HG02610 (cell line): ENCODE measurements at regions not wholly inside any gene's neighbourhood (a gene's known extent, or its start where the extent isn't known, plus 50 kb on each side); places are given as distances from the start of the nearest gene placed in this dataset.

Experiments
- ATAC-seq: cut with Tn5 transposase; IDR thresholded peaks from one replicate; pipeline ENCODE4 v1.9.1; 2021; ENCODE audit warnings: mild to moderate bottlenecking, moderate library complexity; ENCODE audit not compliant: unreplicated experiment

DNA sequence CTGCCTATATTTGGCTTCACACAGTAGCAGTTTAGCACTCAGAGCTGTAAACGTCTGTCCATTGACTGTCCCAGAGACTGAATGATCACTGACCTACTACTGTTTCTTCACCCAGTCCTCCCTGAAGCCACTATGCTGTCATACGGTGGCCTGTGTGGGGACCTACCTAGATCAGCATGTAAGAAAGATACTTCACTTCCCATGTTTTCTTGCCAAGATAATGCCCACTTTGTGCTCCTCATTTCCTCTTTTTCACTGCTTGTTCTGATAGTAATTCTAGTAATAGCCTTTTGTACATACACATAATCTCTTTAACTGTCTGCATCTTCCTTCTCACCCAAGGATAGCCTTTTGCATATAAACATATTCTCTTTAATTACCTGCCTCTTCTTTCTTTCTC, 109.9 kb upstream of the TIAM2 start:
- ATAC-seq, result no peak

DNA sequence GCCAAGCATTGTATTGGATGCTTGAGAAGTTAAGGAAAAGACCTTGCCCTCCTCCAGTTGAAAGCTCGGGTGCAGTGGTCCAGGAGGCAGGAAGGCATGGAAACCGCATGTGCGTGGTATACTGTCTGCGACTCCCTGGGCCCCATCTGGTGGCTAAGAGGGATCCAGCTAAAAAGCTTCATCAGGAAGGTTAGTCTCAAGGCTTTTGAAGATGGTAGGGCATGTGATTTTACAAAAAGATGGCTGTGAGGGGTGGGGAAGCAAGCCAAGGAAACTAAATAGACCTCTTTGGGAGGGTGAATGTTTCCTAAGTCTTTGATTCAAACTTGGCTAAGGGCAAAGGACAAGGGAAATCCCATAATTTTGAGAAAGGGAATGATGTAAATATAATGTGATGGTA, 109.1 kb upstream of the TIAM2 start:
- no peak for ATAC-seq

DNA sequence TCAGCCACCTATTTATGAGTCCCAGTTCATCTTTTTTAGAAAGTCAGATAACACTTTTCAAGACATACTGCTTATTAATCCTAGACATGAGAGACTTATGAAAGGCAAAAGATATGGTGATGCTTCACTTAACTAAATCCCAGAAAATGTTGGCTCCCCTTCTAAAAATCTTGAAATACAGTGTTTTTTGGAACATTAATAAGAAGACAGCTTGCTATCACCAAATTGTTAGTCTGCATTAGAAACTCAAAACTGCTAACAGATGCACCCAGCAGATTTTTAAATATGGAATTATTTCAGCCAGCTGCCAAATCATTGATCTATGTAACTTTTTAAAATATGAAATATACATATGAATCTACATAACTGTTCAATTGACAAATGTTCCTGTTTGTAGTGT, 108.6 kb upstream of the TIAM2 start:
- no peak for ATAC-seq

DNA sequence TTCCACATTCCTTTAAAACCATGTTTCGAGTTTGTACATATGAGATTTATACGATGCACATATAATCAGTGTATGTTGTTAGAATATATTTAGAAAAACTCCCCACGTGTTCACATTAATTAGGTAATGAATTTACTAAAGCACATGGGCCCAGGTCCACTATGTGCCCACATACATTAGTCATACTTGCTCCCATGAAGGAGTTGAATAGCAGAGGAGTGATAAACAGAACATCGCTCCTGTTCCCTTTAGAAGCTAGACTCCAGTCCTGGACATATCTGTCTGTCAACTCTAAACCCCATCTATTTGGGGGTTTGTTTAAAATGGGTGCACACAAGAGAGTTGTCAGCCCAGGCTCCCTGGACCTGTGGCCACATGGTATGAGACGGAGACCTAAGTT, 108.1 kb upstream of the TIAM2 start:
- no peak for ATAC-seq

DNA sequence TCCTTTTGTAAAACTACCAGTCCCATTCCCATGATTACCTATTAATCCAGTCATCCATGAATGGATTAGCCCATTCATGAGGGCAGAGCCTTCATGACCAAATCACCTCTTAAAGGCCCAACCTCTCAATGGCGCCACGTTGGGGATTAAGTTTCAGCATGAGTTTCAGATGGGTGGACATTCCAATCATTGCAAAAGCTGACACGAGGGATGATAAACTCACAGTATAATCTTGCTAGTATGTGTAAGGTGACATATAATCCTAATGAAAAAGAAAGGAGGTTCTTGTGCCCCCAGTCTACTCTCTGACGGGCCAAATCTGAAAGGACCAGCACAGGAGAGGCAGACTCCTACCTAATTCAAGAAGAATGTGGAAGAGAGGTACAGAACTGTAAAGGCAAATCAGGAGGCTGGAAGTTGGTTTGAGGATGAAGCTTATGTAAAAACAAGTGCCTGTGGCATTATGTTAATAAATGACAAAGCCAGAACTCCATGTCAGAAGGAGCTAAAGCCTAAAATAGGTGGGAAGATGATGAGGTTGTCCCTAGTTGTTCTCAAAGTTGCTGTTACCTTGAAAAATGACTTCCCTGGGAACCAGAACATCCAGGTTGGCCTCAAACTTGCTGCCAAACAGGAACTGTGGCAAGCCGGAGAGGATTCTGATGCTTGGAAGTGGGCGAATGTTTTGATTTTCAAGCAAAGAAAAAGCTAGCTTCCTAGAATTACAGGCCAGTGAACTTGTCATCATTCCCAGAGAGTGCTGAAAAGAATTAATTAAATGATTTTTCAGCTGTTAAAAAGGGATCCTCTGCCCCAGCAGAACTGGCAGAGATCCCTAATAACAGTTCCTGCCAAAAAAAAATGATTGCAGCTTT, 106.5 kb upstream of the TIAM2 start:
- no peak for ATAC-seq

DNA sequence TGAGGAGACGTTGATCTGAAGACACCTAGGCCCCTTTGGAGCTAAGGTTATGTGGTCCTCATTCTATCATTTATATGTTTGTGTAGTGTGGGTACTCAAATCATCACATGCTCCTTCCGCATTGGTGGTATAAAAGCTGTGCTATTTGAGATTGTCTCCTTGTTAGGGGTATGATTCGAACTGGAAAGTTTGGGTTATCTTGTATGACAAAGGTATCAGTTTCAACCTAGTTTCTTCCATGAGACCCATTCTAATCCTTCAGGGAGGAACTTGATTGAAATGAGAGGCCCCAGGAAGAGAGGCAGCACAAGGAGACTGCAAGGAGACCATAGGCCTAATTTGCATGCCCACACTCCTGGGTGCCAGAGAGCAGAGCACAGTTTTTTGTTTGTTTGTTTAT, 104.2 kb upstream of the TIAM2 start:
- no peak for ATAC-seq

DNA sequence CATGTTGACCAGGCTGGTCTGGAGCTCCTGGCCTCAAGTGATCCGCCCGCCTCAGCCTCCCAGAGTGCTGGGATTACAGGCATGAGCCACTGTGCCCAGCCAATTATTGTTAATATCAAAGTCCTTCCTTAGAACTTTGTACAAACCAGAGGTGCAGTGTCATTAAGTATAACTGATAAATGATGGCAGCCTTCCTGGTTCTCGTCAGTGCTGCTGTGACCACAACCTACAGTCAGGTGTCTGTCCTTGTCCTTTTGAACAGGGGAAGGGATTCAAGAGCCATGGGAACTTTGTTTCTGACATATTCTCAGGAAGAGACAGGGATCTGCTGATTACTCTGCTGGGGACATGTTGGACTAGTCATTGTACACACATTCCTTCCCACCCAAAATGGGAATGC, 103.2 kb upstream of the TIAM2 start:
- no peak for ATAC-seq

DNA sequence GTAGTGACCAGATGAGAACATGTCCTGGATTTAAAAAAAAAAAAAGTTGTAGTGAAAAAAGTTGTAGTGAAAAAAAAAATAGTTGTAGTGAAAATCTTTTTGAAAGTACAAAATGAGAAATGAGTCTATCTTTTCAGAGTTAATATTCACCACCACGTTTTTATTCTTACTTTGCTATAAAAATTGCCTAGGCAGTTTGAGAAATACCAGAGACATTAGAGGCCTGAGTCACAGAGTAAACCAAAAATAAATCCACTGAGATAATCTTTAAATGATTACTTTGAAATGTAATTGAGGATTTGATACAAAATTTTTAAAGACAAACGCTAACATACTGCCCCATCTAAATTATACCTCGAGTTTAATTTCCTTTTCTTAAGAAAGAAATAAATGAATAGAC, 101.2 kb upstream of the TIAM2 start:
- no peak for ATAC-seq

DNA sequence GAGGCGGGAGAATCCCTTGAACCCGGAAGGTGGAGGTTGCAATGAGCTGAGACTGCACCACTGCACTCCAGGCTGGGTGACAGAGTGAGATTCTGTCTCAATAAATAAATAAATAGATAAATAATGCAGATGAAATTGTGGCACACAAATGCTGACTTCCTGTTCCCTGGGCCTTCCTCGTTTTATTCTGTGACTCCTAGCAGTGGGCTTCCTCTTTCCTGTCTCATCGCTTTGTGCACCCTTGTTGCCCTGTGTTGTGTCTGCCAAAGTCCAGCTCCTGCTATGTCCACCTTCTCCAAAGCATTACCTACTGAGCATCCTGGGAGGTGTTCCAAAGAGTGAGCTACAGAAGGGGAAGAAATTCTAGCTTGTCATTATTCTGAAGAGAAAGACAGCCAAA, 100.2 kb upstream of the TIAM2 start:
- ATAC-seq, result no peak

DNA sequence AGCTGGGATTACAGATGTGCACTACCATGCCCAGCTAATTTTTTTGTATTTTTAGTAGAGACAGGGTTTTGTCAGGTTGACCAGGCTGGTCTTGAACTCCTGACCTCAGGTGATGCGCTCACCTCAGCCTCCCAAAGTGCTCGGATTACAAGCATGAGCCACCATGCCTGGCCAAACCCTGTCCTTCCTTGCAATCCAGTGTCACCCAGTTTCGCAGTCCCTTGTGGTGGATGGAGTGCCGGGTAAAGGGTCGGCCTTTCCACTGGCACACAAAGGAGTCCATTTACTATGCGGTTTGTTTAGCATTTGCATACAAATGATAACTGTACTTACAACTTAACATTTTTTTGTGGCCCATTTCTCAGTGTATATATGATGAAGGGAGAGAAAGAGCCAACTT, 99.3 kb upstream of the TIAM2 start:
- no peak for ATAC-seq

DNA sequence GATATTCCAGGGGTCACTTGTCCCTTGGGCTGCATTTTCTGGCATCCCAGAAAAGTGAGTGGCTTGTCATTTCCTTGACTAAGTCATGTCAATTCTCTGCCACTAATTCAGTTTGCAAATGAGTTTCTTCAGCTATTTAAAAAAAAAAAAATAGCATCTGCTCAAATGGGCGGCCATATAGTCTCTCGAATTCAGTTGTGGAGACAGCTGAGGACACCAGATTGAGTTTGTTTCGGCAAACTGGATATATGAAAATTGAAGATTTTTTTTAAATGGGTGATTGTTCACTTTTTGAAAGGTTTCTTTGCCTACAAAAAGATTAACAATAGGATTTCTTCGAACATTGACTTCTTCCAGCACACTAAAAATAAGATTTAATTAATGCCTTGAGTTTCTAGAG, 96.3 kb upstream of the TIAM2 start:
- no peak for ATAC-seq

DNA sequence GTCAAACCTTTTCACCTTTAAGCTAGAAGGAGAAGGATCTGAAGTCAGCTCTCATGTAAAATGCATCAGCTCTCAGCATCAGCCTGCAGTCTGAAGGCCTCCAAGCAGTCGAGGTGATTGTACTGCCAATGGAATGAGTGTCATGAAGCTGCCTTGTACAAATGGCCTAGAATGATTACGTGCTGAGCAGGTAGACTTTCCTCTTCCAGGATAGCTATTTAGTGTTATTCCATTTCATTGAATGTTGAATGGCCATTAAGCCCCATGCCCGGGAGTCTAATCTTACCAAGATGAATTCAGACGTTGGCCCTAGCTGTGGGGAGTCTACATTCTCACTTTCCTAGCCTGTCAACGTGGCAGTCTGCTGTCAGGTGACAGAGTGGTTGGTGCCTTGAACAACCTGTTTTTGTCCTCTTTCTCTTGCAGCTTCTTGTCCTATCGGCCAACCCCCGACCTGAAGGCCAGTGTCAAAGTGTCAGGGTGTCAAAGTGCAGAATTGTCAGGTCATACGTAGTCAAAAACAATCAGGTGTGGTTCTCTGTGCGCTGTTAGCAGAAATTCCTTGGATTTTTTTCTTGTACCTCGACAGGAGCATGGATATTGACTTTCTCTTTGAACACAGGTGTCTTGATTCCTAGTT, 95.2 kb upstream of the TIAM2 start:
- ATAC-seq, result no peak

DNA sequence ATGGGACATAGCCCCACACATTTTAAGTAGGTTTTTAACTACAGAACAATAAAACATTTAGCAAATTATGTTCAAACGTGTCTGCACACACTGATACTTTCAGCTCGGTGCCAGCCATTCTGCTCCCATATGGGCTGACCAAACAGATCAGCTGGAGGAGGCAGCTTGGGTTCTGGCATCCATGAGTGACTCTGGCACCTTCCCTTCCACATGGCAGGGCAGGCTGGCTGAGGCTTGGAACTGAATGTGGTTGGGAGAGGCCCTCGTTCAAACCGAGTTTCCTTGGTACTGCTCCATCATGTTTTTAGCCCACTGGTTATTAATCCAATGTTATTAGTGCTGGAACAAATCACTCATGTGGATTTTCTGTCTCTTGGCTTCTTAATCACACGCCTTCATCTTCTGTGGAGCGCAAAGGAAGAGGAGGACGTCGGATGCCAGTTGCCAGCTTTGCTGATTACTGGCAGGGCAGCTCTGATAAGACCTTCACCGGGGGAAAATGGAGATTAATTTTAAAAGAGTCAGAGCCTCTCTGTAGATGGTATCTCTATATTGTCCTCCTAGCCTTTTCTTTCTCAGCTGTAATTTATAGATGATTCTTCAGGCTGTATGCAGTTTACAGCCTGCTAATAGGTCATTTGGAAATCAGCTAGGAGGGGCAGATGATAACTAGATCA, 93.1 kb upstream of the TIAM2 start:
- no peak for ATAC-seq

DNA sequence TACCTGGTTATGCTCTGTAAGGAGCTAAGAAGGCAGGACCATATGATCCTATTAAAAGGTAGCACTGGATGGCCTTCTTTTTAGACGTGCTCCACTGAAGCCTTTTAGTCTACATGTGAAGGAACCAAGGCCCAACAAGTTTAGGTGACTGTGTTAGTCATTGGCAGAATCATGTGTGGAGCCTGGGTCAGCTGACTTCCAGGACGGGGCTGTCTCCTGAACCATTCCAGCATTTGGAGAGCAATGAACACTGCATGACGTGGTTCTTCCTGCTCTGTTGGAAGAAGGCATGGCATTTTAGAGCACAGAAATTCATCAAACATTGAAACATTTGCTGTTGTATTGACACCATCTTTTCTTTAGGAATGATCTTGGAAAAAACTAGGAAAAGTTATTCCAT, 87.8 kb upstream of the TIAM2 start:
- no peak for ATAC-seq

DNA sequence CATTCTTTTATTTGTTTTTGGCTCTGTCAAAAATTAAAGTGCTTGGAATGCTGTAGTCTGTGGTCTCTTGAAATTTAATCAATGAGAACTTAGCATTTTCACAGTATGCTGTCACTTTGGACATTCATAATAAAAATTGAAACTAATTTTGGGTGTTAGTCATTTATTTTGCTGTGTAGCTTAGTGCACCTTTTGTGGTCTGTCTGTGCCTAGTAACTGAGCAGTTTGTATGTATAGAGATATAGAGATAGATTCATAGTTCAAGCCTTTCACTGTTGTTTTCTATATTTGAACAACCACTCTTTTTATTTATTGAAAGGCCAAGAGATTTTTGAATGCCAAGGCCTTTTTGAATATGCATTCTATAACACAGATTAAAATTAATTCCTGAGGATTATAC, 86.4 kb upstream of the TIAM2 start:
- no peak for ATAC-seq

DNA sequence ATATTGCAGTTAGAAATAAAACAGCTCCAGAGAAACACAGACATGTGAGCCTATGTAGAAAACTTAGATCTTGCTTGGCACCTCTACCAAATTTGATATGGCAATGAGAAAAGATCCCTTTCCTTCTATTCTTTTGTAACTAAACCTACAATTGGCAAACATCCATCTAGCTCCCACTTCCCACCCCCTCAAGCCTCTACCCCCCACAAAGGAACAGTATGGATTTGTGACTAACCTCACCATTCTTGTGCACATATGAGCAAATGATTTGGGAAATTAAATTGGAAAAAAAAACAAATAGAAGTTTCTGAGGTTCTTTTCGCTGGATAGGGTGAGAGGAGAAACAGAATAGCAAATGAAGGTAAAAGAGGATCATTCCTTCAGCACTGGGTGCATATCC, 85.8 kb upstream of the TIAM2 start:
- ATAC-seq, result no peak

DNA sequence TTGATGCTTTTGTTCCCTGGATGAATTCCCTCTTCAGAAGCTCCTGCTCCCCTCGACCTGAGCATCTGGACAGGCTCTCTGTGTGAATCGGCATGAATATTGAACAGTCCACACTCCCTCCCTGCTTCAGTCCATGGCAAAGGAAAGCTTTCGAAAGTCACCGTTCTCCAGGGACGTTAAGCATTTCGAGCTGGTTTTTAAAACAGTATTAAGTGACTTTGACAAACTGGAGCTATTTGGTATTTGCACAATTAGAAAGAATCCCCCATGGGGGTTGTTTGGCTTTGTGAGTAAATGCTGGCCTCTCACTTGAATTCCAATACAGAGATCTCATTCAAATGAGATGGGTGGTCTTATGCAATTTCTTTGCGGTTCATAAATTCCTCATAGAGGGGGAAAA, 85.3 kb upstream of the TIAM2 start:
- no peak for ATAC-seq

DNA sequence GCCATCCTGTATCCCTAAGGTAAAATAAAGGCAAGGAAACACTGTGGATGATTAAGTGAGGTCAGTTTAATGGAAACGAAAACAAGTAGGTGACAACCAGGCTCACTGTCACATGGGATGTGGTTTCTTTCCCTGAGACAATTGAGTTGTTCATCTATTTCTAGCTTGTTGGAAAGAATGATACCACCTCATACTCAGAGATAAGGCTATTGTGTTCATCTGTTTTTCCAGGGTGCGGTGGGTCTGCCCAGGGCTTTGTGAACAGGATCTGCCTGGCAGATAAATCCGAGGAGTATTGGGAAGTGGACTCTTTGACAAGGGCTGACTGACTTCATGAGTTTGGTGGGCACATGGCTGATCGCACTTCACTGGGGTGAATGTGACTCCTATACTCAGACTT, 80.8 kb upstream of the TIAM2 start:
- ATAC-seq, result no peak

DNA sequence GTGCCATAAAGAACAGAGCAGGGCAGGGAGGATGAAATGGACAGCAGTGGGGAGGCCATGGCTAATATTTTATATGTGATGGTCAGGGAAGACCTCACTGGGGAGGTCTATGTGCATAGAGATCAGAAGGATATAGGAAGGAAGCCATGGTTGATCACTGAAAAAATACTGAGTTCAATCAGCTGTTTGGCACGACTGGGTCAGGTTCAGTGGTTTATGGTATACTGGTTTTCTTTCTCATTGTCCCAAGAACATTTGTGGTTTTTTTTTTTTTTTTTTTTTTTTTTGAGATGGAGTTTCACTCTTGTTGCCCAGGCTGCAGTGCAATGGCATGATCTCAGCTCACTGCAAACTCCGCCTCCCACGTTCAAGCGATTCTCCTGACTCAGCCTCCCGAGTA, 78.3 kb upstream of the TIAM2 start:
- ATAC-seq, result no peak

DNA sequence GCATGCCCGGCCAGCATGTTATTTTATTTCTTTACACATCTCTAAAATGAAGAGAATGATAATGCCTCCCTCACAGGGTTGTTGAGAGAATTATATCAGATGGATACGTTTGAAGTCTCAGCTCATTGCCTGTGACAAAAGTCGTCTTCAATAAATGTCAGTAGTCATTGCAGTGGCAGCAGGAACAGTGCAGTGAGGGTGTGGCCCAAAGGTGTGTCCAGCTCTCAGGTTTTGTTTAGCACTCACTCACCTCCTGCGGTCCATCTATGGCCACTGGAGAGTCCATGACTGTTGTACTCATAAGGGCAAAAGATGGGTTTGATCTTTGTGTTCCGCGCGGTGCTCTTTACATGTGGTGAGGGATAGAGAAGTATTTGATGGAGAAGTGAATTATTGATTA, 77.2 kb upstream of the TIAM2 start:
- ATAC-seq, result no peak

DNA sequence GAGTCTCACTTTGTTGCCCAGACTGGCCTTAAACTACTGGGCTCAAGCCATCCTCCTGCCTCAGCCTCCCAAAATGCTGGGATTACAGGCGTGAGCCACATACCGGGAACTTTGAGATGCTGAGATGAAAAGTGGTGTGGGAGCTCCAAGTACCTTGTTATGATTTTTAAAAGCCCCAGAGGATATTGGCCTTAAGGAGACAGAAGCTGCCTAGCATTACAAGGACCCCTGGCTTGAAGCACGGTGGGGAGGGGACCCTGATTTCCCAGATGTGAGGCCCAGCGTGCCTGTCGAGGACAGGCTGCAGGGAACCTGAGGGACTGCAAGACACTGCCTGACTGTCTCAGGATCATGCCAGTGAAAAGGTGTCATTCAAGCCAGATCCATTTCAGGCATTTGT, 75.3 kb upstream of the TIAM2 start:
- no peak for ATAC-seq

DNA sequence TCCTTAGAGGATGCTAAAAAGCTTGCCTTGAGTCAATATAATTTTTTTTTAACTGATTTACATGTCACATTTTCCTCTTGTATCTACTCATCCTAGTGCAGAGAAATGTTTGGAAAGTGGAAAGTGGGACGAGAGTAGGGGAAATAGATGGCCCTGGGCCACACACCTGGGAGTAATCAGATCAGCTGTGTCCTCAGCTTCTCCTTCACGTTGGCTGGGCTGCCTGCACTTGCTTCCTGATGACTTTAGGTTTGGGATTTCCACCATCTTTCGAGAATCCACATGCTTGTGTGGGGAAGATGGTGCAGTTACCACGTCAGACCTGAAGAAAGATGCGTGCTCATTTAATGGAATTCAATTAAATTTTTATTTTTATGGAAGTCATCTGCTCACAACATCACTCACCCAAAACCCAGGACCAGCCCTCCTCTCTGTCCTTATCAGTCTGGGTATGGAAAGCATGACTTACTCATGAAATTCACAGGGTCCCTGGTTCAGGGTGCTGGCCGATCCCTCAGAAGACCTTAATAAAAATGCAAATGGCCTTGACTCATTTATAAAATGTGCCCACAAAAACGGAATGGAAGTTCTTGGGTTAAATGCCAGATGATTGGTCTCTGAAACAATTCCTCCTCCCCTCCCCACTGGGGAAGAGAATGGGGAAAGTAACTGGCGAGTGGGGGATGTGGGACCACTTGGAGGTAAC, 74.5 kb upstream of the TIAM2 start:
- ATAC-seq, result no peak
